K562 (cell line): ENCODE measurements at regions not wholly inside any gene's neighbourhood (a gene's known extent, or its start where the extent isn't known, plus 50 kb on each side); places are given as distances from the start of the nearest gene placed in this dataset.

ENCODE experiments used
- ATAC-seq: fragments of 200-7000 bp; cut with Tn5 transposase; 3 replicates; pipeline ENCODE4 v1.9.1; 2020; ENCODE audit warnings: moderate library complexity
- BruUV-seq: library from RNA; stranded (reverse); fragments of 400-500 nt; replicated peaks from 2 replicates; lab custom pipeline; 2021; lab: Mats Ljungman, UMichigan
- CTCF ChIA-PET: fragments of 300-600 bp; formaldehyde crosslinking; extraction: SDS; loops from one replicate; lab custom pipeline; 2021; ENCODE audit warnings: low intra/inter-chr PET ratio; lab: Yijun Ruan, JAX
- POLR2A ChIA-PET: fragments of 300-600, 350-650 bp; sonication (Branson Sonifier 250); formaldehyde crosslinking; extraction: SDS; loops from one replicate; lab custom pipeline; 2021; ENCODE audit warnings: antibody characterized with exemption, inconsistent platforms; lab: Yijun Ruan, JAX
- DNase-seq, 4 experiments: peaks; one replicate each; pipeline versions ENCODE4 v3.0.0 to v3.0.0-alpha.2; 2011 to 2018; ENCODE audit warnings: low spot score in 3 of 4, mixed read lengths in 3 of 4; ENCODE audit errors: extremely low read depth in 1 of 4
- FAIRE-seq: peaks from 2 replicates; lab custom pipeline; 2011; peaks lifted over from hg19 to GRCh38; lab: Jason Lieb, UNC
- H2AFZ ChIP-seq: 2 replicates; pipeline ENCODE4 v1.6.0; 2011; ENCODE audit warnings: low read depth, low read length, control low read depth, inconsistent platforms
- H3K27ac ChIP-seq: fragments of 200-600 bp; 3 replicates; pipeline ENCODE4 v1.8.0; 2011; ENCODE audit warnings: low read depth, mild to moderate bottlenecking, control low read depth, inconsistent platforms, low read length, moderate library complexity, mixed read lengths; ENCODE audit errors: extremely low read depth
- H3K27me3 ChIP-seq, 2 experiments: fragments of 300-600 bp in 1 of 2; 2 replicates in 1 of 2; 3 replicates in 1 of 2; pipeline versions ENCODE4 v1.6.0 to v1.8.0; 2011; ENCODE audit warnings: inconsistent platforms in 2 of 2, low read length in 2 of 2, mild to moderate bottlenecking in 1 of 2, mixed read lengths in 1 of 2, moderate library complexity in 1 of 2; ENCODE audit not compliant: control insufficient read depth in 2 of 2, insufficient read depth in 2 of 2
- H3K36me3 ChIP-seq: fragments of 300-600 bp; 3 replicates; pipeline ENCODE4 v1.8.0; 2011; ENCODE audit warnings: mild to moderate bottlenecking, low read length, inconsistent platforms; ENCODE audit not compliant: control insufficient read depth, insufficient read depth
- H3K4me1 ChIP-seq, 2 experiments: fragments of 200-600 bp in 1 of 2; replicated peaks in 1 of 2; 2 replicates in 1 of 2; 3 replicates in 1 of 2; pipeline versions ENCODE4 v1.5.1 to v1.8.0; 2011; ENCODE audit warnings: inconsistent platforms in 2 of 2, low read length in 2 of 2, mild to moderate bottlenecking in 1 of 2, mixed read lengths in 1 of 2, moderate library complexity in 1 of 2; ENCODE audit not compliant: control insufficient read depth in 2 of 2, insufficient read depth in 2 of 2
- H3K4me2 ChIP-seq: 2 replicates; pipeline ENCODE4 v1.6.1; 2011; ENCODE audit warnings: low read length, control low read depth, inconsistent platforms, mixed read lengths; ENCODE audit not compliant: insufficient read depth
- H3K4me3 ChIP-seq: fragments of 200-600 bp; sonication (generic), shearing (Covaris generic); 2 replicates; pipeline ENCODE4 v1.5.1; 2016; ENCODE audit warnings: control low read depth, inconsistent platforms
- H3K79me2 ChIP-seq: fragments of 200-600 bp; 3 replicates; pipeline ENCODE4 v1.8.0; 2011; ENCODE audit warnings: low read length, inconsistent platforms; ENCODE audit not compliant: control insufficient read depth, insufficient read depth
- H3K9ac ChIP-seq, 2 experiments: 2 replicates each; pipeline versions ENCODE4 v1.6.0 to v1.6.1; 2011; ENCODE audit warnings: low read depth in 2 of 2, low read length in 2 of 2, control low read depth in 1 of 2, inconsistent platforms in 1 of 2, mild to moderate bottlenecking in 1 of 2, mixed read lengths in 1 of 2; ENCODE audit not compliant: insufficient read depth in 1 of 2
- H3K9me1 ChIP-seq: one replicate; pipeline ENCODE4 v1.6.0; 2011; ENCODE audit warnings: inconsistent platforms, mild to moderate bottlenecking, low read length, moderate library complexity; ENCODE audit not compliant: control insufficient read depth, insufficient read depth
- H3K9me3 ChIP-seq: replicated peaks from 2 replicates; pipeline ENCODE4 v1.5.1; 2011; ENCODE audit warnings: low read depth, low read length, inconsistent platforms; ENCODE audit not compliant: control insufficient read depth, insufficient read depth
- H4K20me1 ChIP-seq: replicated peaks from 2 replicates; pipeline ENCODE4 v1.6.1; 2011; ENCODE audit warnings: low read length, inconsistent platforms, mixed read lengths; ENCODE audit not compliant: control insufficient read depth, insufficient read depth
- ARNT ChIP-seq, 2 experiments: fragments of 450-650 bp; IDR thresholded peaks; 2 replicates each; pipeline ENCODE4 v1.6.1; 2016; ENCODE audit warnings: mild to moderate bottlenecking in 1 of 2
- WGBS: fragments of 100-300 bp; shearing (Covaris generic); methylation state at CpG from one replicate; pipeline ENCODE4 v1.1.6; 2016; ENCODE audit warnings: low coverage, mixed read lengths; ENCODE audit not compliant: insufficient coverage; ENCODE audit errors: missing lambda C conversion rate; 5-methylcytosine and 5-hydroxymethylcytosine counted together
- in situ Hi-C: fragments of 300-500 bp; cut with MboI; formaldehyde crosslinking; loops from 4 replicates; pipeline ENCODE4 v1.15.0; 2018; ENCODE audit warnings: inconsistent platforms, mixed read lengths
- intact Hi-C: fragments of 100-400 bp; cut with micrococcal nuclease; formaldehyde crosslinking; loops from 2 replicates; pipeline ENCODE4 v1.14.2; 2022
- TF ChIP-seq, protein P1 (sequence below): fragments of 450-650 bp; IDR thresholded peaks from 2 replicates; pipeline ENCODE4 v1.6.1; 2016; ENCODE audit warnings: low read depth, mild to moderate bottlenecking, moderate library complexity
- TF ChIP-seq, protein P2 (sequence below): sonication (generic); formaldehyde crosslinking; IDR thresholded peaks from 2 replicates; pipeline ENCODE4 v1.9.0; 2022; ENCODE audit warnings: mild to moderate bottlenecking, missing genetic modification reagents
- TF ChIP-seq, protein P3 (sequence below): IDR thresholded peaks from 2 replicates; pipeline ENCODE4 v1.6.1; 2014; ENCODE audit warnings: antibody characterized with exemption

DNA sequence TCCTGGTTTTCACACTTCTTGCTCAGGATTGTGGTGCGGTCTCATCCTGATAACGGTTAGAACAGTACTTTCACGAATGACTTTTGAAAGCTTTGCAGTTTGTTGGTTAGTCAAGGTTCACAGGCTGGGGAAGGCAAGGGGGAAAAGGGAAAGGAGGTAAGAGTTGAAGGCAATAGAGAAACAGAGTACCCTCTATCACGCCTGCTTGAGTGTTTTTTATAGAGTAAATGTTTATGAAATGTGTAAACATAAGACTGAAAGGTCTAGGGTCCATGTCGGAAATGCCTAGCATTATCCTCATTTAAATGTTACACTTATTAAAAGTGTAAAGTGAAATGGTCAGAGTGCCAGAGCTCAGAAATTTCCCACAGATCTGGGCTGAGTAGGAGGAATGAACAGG, 167.4 kb downstream of the URB2 start:
- no TSS peak for BruUV-seq
- H2AFZ ChIP-seq = no peak overlapping the region
- FAIRE-seq (no peak), DNase-seq (no peak), ATAC-seq (no peak)
- ChIA-PET CTCF (no interaction called here), POLR2A (interaction anchor here (0.5 to 1.1 kb wide), 3 partner anchors 14 to 633 kb away, joined by 3 to 4 read pairs (median 3); partner anchors contain the start of gene PGBD5)
- H3K4me3 ChIP-seq = no peak overlapping the region
- H4K20me1 ChIP-seq = no peaks in the 10 kb centered on the region
- in situ Hi-C loops (no loop called here), intact Hi-C loops (loop anchor here (5.0 kb wide), 1 partner anchor 76 kb away; no protein-coding TSS in a partner anchor)
- TF ChIP-seq, protein P1, sequence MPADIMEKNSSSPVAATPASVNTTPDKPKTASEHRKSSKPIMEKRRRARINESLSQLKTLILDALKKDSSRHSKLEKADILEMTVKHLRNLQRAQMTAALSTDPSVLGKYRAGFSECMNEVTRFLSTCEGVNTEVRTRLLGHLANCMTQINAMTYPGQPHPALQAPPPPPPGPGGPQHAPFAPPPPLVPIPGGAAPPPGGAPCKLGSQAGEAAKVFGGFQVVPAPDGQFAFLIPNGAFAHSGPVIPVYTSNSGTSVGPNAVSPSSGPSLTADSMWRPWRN = no peak
- TF ChIP-seq ARNT (IDR thresholded peaks at IDR 0.05) = no peak
- TF ChIP-seq, protein P2, sequence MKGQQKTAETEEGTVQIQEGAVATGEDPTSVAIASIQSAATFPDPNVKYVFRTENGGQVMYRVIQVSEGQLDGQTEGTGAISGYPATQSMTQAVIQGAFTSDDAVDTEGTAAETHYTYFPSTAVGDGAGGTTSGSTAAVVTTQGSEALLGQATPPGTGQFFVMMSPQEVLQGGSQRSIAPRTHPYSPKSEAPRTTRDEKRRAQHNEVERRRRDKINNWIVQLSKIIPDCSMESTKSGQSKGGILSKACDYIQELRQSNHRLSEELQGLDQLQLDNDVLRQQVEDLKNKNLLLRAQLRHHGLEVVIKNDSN (CRISPR knock-in tag) = no peak
- TF ChIP-seq, protein P3, sequence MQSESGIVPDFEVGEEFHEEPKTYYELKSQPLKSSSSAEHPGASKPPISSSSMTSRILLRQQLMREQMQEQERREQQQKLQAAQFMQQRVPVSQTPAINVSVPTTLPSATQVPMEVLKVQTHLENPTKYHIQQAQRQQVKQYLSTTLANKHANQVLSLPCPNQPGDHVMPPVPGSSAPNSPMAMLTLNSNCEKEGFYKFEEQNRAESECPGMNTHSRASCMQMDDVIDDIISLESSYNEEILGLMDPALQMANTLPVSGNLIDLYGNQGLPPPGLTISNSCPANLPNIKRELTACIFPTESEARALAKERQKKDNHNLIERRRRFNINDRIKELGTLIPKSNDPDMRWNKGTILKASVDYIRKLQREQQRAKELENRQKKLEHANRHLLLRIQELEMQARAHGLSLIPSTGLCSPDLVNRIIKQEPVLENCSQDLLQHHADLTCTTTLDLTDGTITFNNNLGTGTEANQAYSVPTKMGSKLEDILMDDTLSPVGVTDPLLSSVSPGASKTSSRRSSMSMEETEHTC = no peak
- H3K4me2 ChIP-seq = no peak overlapping the region
- H3K27ac ChIP-seq = no peak overlapping the region
- no peaks in the 10 kb centered on the region for H3K4me1 ChIP-seq
- no peaks in the 10 kb centered on the region for H3K9me1 ChIP-seq
- H3K36me3 ChIP-seq = no peaks in the 10 kb centered on the region
- no peak overlapping the region for H3K9ac ChIP-seq
- H3K79me2 ChIP-seq = no peaks in the 10 kb centered on the region
- WGBS = under 1% methylated on average over 5 of the region's 5 CpGs
- H3K9me3 ChIP-seq = no peaks in the 10 kb centered on the region
- H3K27me3 ChIP-seq = peaks cover 19 to 20% of the 10 kb centered on the region in 2 experiments; a peak in 4 of 5 replicates
